ENCODE measurements at regions not wholly inside any gene's neighbourhood (a gene's known extent, or its start where the extent isn't known, plus 50 kb on each side); places are given as distances from the start of the nearest gene placed in this dataset.

GRCh38 chr2:163455815-163456214, 280.0 kb downstream of the FIGN start:
- TF ChIP-seq CTCF (IDR thresholded peaks at IDR 0.05): no peak
- TF ChIP-seq EZH2 (IDR thresholded peaks at IDR 0.05; ENCODE audit: borderline replicate concordance, insufficient read depth, low read depth, low read length, poor library complexity, severe bottlenecking): no peak
